HG03460 (cell line): ENCODE measurements at regions not wholly inside any gene's neighbourhood (a gene's known extent, or its start where the extent isn't known, plus 50 kb on each side); places are given as distances from the start of the nearest gene placed in this dataset.

ENCODE experiments used
- ATAC-seq: cut with Tn5 transposase; IDR thresholded peaks from one replicate; pipeline ENCODE4 v1.9.1; 2021; ENCODE audit not compliant: unreplicated experiment

DNA sequence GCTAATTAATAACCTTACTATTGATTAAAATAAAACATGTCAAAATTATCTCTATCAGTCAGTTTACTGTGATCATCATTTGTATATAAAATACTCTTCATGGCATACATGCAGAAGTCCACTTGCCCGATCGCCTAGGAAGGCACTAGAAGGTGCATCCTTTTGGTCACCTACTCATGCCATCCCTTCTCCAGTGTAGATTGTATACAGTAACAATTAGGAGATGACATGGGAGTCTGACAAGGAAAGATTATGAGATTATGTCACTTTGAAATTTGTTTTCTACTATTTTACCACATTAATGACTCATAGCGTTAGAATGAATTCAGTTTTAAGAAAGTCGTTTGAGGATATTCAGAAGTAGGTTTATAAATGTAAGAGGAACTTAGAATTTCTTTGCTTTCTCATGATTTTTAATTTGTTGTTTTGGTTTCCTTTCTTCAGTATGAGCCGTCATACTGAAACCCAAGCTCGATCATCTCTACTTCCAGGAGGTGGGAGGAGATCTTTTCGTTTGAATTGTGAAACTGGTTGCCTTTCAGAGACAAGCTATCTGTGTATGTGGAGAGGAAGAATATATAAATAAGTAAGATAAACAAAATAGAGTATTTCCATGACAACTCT lies 51.1 kb upstream of the UNC5C start:
- peak; percentile 86 for ATAC-seq
